Omental fat pad (tissue), 3 donors: ENCODE measurements at regions not wholly inside any gene's neighbourhood (a gene's known extent, or its start where the extent isn't known, plus 50 kb on each side); places are given as distances from the start of the nearest gene placed in this dataset.

ENCODE experiments used
- ATAC-seq: fragments of 150-250 bp; one replicate; pipeline ENCODE4 v1.9.1; 2016; ENCODE audit warnings: mild to moderate bottlenecking, moderate library complexity; ENCODE audit not compliant: low FRiP score
- DNase-seq: peaks from one replicate; pipeline ENCODE4 v3.0.0-alpha.2; 2019; ENCODE audit warnings: low spot score
- TF ChIP-seq, protein P1 (sequence below), 3 donors: fragments of 450-650 bp; IDR thresholded peaks; one replicate each; pipeline ENCODE4 v1.5.1; 2016 to 2017; ENCODE audit warnings: antibody characterized with exemption in 3 of 3, mild to moderate bottlenecking in 3 of 3, moderate library complexity in 2 of 3

DNA sequence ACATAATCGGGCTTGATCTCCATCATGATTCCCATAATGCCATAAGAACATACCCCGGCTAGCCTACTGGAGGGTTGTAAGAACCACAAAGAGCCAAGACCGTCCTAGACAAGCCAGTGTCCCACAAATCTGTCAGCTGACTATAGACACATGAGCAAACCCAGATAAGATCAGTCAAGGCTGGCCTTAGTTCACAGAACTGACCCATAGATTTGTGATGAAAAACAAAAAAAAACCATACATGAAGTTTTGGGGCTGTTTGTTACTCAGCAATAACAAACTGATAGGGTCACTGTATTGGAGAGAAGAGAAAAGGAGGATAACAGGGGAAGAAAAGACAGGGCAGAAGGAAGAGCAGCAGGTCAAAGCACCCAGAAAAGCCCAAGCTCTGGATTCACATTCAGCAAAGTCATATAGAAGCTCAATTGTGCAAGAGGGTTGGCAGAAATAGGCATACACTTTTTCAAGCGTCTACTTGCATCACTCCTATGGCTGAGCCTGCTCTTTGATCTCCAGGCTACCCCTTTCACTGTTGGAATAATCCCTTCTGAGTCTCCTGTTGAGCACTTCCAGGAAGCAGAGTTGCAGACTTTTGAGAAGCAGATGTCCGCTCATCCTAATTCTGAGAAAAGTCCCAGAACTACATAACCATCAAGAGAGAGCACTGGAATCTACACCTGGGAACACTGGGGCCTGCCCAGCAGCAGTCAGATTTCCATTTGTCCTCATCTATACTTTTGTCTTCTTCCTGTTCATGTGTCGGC is 122.0 kb upstream of the HABP2 start:
- no peak for DNase-seq
- ATAC-seq = no peak
- TF ChIP-seq, protein P1, sequence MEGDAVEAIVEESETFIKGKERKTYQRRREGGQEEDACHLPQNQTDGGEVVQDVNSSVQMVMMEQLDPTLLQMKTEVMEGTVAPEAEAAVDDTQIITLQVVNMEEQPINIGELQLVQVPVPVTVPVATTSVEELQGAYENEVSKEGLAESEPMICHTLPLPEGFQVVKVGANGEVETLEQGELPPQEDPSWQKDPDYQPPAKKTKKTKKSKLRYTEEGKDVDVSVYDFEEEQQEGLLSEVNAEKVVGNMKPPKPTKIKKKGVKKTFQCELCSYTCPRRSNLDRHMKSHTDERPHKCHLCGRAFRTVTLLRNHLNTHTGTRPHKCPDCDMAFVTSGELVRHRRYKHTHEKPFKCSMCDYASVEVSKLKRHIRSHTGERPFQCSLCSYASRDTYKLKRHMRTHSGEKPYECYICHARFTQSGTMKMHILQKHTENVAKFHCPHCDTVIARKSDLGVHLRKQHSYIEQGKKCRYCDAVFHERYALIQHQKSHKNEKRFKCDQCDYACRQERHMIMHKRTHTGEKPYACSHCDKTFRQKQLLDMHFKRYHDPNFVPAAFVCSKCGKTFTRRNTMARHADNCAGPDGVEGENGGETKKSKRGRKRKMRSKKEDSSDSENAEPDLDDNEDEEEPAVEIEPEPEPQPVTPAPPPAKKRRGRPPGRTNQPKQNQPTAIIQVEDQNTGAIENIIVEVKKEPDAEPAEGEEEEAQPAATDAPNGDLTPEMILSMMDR (IDR thresholded peaks at IDR 0.05) = no peak

DNA sequence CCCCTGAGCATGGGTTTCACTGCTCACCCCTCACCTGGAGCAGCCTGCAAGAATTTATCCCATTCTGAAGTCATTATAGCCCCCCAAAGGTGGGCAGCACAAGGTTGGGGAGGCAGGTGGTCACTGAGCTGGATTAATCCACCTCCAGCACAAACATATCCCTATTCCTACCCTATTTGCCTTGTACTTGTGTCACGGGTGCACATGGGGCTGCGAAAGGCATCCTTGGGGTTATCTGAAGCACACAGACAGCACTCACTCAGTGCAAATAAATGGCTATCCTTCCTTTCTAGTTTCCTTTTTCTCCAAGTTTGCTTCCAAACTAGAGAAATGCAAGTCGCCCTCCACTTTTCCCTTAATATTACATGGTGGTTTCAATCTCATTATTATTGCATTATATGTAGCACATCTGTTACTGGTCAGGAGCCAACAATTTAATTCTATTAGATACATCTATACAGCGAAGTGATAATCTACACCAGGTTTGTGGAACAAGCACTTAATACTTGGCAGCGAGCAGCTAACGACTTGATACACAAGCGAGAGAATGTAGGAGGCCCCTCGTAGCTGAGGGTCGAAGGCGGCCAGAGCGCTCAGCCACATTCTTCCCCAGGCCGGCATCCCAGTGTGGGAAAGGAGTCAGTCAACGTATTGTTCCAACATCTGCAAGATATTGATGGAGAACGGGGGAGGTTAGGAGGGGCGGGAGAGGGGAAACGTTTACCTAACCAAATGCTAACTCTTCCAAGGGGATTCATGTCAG is 121.3 kb upstream of the HABP2 start:
- ATAC-seq = no peak
- TF ChIP-seq, protein P1 (IDR thresholded peaks at IDR 0.05) = no peak
- no peak for DNase-seq

DNA sequence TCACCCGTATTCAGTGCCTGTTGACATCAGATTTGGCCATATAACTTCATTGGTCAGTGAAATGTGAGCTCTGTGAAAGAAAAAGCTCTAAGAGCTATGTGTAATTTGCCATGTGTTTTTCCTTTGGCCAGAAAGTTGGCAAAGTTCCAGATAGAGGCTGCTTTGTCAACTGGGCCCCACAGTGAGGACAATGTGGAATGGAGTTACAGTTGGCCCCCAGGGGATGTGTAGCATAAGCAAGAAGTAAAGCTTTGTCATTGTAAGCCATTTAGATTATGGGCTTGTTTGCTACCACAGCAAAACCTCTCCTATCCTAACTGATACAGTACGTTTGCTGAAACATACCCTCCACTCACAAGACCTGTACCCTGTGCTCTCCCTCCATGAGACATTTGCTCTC is 119.1 kb upstream of the HABP2 start:
- ATAC-seq (no peak), DNase-seq (no peak)
- TF ChIP-seq, protein P1 (IDR thresholded peaks at IDR 0.05) = no peak

DNA sequence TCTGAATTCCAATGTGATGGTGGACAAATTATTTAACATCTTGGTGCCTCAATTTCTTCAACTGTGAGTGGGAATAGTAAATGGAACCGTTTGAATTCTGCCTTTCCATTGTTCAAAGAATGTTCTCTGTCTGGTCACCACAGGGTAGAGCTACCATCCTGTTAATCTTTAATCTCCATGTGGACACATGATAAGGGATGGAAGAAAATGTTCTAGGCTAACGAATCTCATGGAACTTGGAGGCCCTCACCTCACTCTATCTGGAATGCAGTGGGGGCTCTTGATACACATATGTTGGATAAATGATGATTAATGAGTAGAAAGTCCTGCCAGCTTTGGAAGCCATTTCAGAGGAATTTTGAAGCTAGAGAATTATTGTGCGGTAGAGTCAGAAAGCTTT is 118.5 kb upstream of the HABP2 start:
- ATAC-seq (no peak), DNase-seq (no peak)
- TF ChIP-seq, protein P1 (IDR thresholded peaks at IDR 0.05) = no peak

DNA sequence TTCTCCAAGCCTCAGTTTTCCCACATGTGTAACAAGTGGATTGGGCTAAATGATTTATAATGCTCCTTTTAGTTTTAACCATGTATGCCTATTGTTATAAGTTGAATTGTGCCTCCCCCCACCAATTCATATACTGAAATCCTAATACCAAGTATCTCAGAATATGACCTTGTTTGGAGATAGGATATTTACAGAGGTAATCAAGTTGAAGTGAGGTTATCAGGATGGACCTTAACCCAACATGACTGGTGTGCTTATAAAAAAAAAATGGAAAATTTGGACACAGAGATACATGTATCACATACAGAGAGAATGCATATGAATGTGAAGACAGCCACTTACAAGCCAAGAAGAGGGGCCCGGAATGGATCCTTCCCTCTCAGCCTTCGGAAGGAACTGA is 117.9 kb upstream of the HABP2 start:
- DNase-seq (no peak), ATAC-seq (no peak)
- TF ChIP-seq, protein P1 (IDR thresholded peaks at IDR 0.05) = no peak

DNA sequence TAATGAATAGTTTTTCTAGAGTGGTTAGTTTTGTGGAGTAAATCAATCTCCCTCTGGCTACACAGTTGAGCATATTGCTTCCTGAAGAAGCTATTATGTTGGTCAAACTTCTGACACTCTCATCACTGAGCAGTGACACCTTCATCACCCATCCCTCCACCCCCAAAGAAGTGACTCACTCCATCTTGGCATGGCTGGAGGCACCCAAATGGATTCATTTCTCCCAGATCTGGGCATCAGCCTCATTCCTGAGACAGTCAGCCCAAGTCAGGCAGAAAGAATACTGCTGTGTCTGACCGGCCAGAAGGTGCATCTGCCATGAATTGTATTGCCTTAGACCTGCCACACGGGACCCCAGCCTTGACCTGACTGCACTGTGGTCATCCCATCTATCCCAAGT is 117.0 kb upstream of the HABP2 start:
- TF ChIP-seq, protein P1 (IDR thresholded peaks at IDR 0.05) = no peak
- ATAC-seq (no peak), DNase-seq (no peak)

DNA sequence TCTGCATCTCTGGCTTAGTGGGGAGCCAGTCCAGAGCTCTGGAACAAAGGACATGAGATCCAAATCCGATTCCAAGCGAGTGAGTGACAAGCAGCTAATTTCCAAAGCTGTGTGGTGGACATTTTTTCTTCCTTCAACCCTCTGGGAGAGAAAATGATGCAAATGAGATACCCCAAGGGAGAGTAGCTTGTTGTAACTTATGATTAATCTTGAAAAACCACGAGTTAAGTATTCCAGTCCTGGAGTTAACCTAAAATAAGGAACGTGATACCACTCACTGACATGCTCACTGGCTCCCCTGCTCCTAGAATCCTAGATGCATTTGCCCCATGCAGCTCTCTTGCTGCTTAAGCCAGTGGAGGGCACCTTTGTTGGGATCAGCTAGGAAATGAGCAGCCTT is 116.0 kb upstream of the HABP2 start:
- ATAC-seq = no peak
- TF ChIP-seq, protein P1 (IDR thresholded peaks at IDR 0.05) = no peak
- DNase-seq = no peak
